ENCODE measurements at regions not wholly inside any gene's neighbourhood (a gene's known extent, or its start where the extent isn't known, plus 50 kb on each side); places are given as distances from the start of the nearest gene placed in this dataset.

- DNase-seq (ENCODE audit: low read depth in 3 of 3, low spot score in 2 of 3): no peak
Observed at GRCh38 chr12:93173178-93173957, 204.4 kb upstream of the NUDT4 start.

GRCh38 chr12:93174048-93174447 is 203.7 kb upstream of the NUDT4 start:
- DNase-seq (ENCODE audit: low read depth in 3 of 3, low spot score in 2 of 3): no peak

GRCh38 chr12:93174473-93174872 is 203.3 kb upstream of the NUDT4 start:
- DNase-seq (ENCODE audit: low read depth in 3 of 3, low spot score in 2 of 3): no peak

- DNase-seq (ENCODE audit: low read depth in 3 of 3, low spot score in 2 of 3): no peak
Observed at GRCh38 chr12:93176165-93176564, 201.6 kb upstream of the NUDT4 start.

GRCh38 chr12:93176610-93177126 is 201.1 kb upstream of the NUDT4 start:
- no peak for DNase-seq (ENCODE audit: low read depth in 3 of 3, low spot score in 2 of 3)

GRCh38 chr12:93177208-93178153 is 200.2 kb upstream of the NUDT4 start:
- DNase-seq (ENCODE audit: low read depth in 3 of 3, low spot score in 2 of 3): no peak

GRCh38 chr12:93178154-93178878 is 199.4 kb upstream of the NUDT4 start:
- no peak for DNase-seq (ENCODE audit: low read depth in 3 of 3, low spot score in 2 of 3)

- no peak for DNase-seq (ENCODE audit: low read depth in 3 of 3, low spot score in 2 of 3)
Observed at GRCh38 chr12:93179792-93180191, 197.9 kb upstream of the NUDT4 start.

- DNase-seq (ENCODE audit: low read depth in 3 of 3, low spot score in 2 of 3): no peak
Observed at GRCh38 chr12:93180566-93180965, 197.2 kb upstream of the NUDT4 start.

- no peak for DNase-seq (ENCODE audit: low read depth in 3 of 3, low spot score in 2 of 3)
Observed at GRCh38 chr12:93181409-93181965, 196.2 kb upstream of the NUDT4 start.

GRCh38 chr12:93183940-93184671 is 193.6 kb upstream of the NUDT4 start:
- DNase-seq (ENCODE audit: low read depth in 3 of 3, low spot score in 2 of 3): no peak

- DNase-seq (ENCODE audit: low read depth in 3 of 3, low spot score in 2 of 3): no peak
Observed at GRCh38 chr12:93184672-93185368, 192.9 kb upstream of the NUDT4 start.

- DNase-seq (ENCODE audit: low read depth in 3 of 3, low spot score in 2 of 3): no peak
Observed at GRCh38 chr12:93185369-93185741, 192.4 kb upstream of the NUDT4 start.

- no peak for DNase-seq (ENCODE audit: low read depth in 3 of 3, low spot score in 2 of 3)
Observed at GRCh38 chr12:93186131-93186530, 191.6 kb upstream of the NUDT4 start.

- DNase-seq (ENCODE audit: low read depth in 3 of 3, low spot score in 2 of 3): no peak
Observed at GRCh38 chr12:93186621-93187020, 191.1 kb upstream of the NUDT4 start.

- DNase-seq (ENCODE audit: low read depth in 3 of 3, low spot score in 2 of 3): no peak
Observed at GRCh38 chr12:93191423-93191822, 186.3 kb upstream of the NUDT4 start.

- no peak for DNase-seq (ENCODE audit: low read depth in 3 of 3, low spot score in 2 of 3)
Observed at GRCh38 chr12:93191956-93192355, 185.8 kb upstream of the NUDT4 start.

- DNase-seq (ENCODE audit: low read depth in 3 of 3, low spot score in 2 of 3): no peak
Observed at GRCh38 chr12:93192878-93193277, 184.8 kb upstream of the NUDT4 start.

- DNase-seq (ENCODE audit: low read depth in 3 of 3, low spot score in 2 of 3): no peak
Observed at GRCh38 chr12:93195511-93195910, 182.2 kb upstream of the NUDT4 start.

Data from right renal cortex interstitium (tissue), 3 donors.